HL-60 (cell line): ENCODE measurements at regions not wholly inside any gene's neighbourhood (a gene's known extent, or its start where the extent isn't known, plus 50 kb on each side); places are given as distances from the start of the nearest gene placed in this dataset.

Experiments
- POLR2AphosphoS5 ChIP-seq: IDR thresholded peaks from 2 replicates; pipeline ENCODE4 v1.6.1; 2012; ENCODE audit warnings: low read depth
- SPI1 ChIP-seq: IDR thresholded peaks from 2 replicates; pipeline ENCODE4 v1.6.1; 2012; ENCODE audit warnings: low read depth, mild to moderate bottlenecking, borderline replicate concordance
- TF ChIP-seq, protein P1 (sequence below): IDR thresholded peaks from one replicate; pipeline ENCODE4 v1.5.1; 2011; ENCODE audit warnings: low read length, control low read depth, inconsistent platforms; ENCODE audit not compliant: insufficient read depth

DNA sequence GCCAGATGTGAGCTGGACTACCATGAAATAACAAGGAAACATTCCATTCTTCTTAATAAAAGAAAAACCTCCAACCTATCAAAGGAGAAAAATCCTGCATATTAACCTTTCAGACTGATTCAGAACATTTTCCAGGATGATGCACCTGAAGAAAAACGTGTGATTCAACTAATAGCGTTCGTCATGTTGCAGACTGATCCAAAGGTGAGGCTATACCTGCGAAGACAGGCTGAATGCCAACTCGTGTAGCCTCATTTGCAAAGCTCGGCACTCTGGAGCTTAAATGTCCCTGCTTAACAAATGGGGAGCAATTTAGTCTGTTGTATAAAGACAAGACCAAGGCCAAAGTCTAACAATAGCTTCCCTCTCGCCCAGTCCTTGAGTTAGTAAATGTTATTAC is 172.0 kb upstream of the NOCT start:
- TF ChIP-seq POLR2AphosphoS5: no peak
- TF ChIP-seq, protein P1, sequence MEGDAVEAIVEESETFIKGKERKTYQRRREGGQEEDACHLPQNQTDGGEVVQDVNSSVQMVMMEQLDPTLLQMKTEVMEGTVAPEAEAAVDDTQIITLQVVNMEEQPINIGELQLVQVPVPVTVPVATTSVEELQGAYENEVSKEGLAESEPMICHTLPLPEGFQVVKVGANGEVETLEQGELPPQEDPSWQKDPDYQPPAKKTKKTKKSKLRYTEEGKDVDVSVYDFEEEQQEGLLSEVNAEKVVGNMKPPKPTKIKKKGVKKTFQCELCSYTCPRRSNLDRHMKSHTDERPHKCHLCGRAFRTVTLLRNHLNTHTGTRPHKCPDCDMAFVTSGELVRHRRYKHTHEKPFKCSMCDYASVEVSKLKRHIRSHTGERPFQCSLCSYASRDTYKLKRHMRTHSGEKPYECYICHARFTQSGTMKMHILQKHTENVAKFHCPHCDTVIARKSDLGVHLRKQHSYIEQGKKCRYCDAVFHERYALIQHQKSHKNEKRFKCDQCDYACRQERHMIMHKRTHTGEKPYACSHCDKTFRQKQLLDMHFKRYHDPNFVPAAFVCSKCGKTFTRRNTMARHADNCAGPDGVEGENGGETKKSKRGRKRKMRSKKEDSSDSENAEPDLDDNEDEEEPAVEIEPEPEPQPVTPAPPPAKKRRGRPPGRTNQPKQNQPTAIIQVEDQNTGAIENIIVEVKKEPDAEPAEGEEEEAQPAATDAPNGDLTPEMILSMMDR: no peak
- TF ChIP-seq SPI1: no peak
